ENCODE measurements at regions not wholly inside any gene's neighbourhood (a gene's known extent, or its start where the extent isn't known, plus 50 kb on each side); places are given as distances from the start of the nearest gene placed in this dataset.

GRCh38 chr2:45236268-45236667 is 227.0 kb upstream of the SIX2 start:
- TF ChIP-seq CTCF (IDR thresholded peaks at IDR 0.05; ENCODE audit: low read length) (no peak), EZH2 (optimal IDR thresholded peaks at IDR 0.05; ENCODE audit: low read depth, low read length) (no peak), EZH2phosphoT487 (IDR thresholded peaks at IDR 0.05; ENCODE audit: low read length) (no peak)
